GM23248 (cell line): ENCODE measurements at regions not wholly inside any gene's neighbourhood (a gene's known extent, or its start where the extent isn't known, plus 50 kb on each side); places are given as distances from the start of the nearest gene placed in this dataset.

ENCODE experiments used
- EZH2 ChIP-seq: fragments of 200-600 bp; sonication (generic); IDR thresholded peaks from 2 replicates; pipeline ENCODE4 v1.6.1; 2018; ENCODE audit warnings: antibody characterized with exemption, mild to moderate bottlenecking; ENCODE audit not compliant: insufficient read depth, poor library complexity, severe bottlenecking
- EZH2phosphoT487 ChIP-seq: fragments of 200-600 bp; sonication (generic); IDR thresholded peaks from 2 replicates; pipeline ENCODE4 v1.6.1; 2018; ENCODE audit warnings: antibody characterized with exemption, moderate library complexity, mild to moderate bottlenecking, low read depth; ENCODE audit not compliant: insufficient read depth

- TF ChIP-seq EZH2 (no peak), EZH2phosphoT487 (no peak)
Observed at GRCh38 chr11:26830218-26830617, 108.4 kb upstream of the SLC5A12 start.
